Skeletal muscle tissue (tissue), 1 donor: ENCODE measurements at regions not wholly inside any gene's neighbourhood (a gene's known extent, or its start where the extent isn't known, plus 50 kb on each side); places are given as distances from the start of the nearest gene placed in this dataset. TPM values are rescaled to one million over a fixed set of nuclear protein-coding genes. Genes with fewer than 3 reads are reported as not detected.

ENCODE experiments used
- small RNA-seq: library from RNA; depleted of rRNA; stranded (forward); fragments of <200 nt; gene quantifications from one replicate; pipeline ENCODE3, GENCODE V24; 2014

Small RNAs in the stretch of these regions (small RNA-seq; reads per million reads assigned to genes)
- not detected for gene AC107983.1
